A549 (cell line): ENCODE measurements at regions not wholly inside any gene's neighbourhood (a gene's known extent, or its start where the extent isn't known, plus 50 kb on each side); places are given as distances from the start of the nearest gene placed in this dataset.

Experiments
- ATAC-seq, 2 experiments: fragments of 200-7000 bp in 1 of 2; fragments of >200 bp in 1 of 2; cut with Nextera tagmentation in 1 of 2; cut with Tn5 transposase in 1 of 2; 3 replicates each; pipeline versions ENCODE4 v1.8.0 to v1.9.1; 2018 to 2020; ENCODE audit warnings: mild to moderate bottlenecking in 1 of 2, moderate library complexity in 1 of 2
- CTCF ChIA-PET: fragments of 300-600 bp; sonication (Branson Sonifier 250); formaldehyde crosslinking; extraction: SDS; loops from one replicate; lab custom pipeline; 2021; ENCODE audit warnings: antibody characterized with exemption, inconsistent platforms; lab: Yijun Ruan, JAX
- POLR2A ChIA-PET: fragments of 350-600 bp; formaldehyde crosslinking; extraction: SDS; loops from one replicate; lab custom pipeline; 2021; ENCODE audit warnings: antibody characterized with exemption, inconsistent platforms; lab: Yijun Ruan, JAX
- DNase-seq, 2 experiments: peaks; one replicate each; pipeline versions ENCODE4 v3.0.0 to v3.0.0-alpha.2; 2011 to 2016; ENCODE audit warnings: low read depth in 1 of 2, low spot score in 1 of 2
- FAIRE-seq: peaks from 2 replicates; lab custom pipeline; 2011; peaks lifted over from hg19 to GRCh38; lab: Jason Lieb, UNC
- H3K27ac ChIP-seq, 2 experiments: fragments of >200 bp; sonication (Bioruptor Twin); formaldehyde crosslinking; 3 replicates each; pipeline ENCODE4 v1.5.1; 2016 to 2017
- H3K4me1 ChIP-seq: fragments of >200 bp; sonication (Bioruptor Twin); formaldehyde crosslinking; 3 replicates; pipeline ENCODE4 v1.6.1; 2016
- H3K4me2 ChIP-seq: fragments of >200 bp; sonication (Bioruptor Twin); formaldehyde crosslinking; 3 replicates; pipeline ENCODE4 v1.6.1; 2016
- H3K4me3 ChIP-seq: fragments of >200 bp; sonication (Bioruptor Twin); formaldehyde crosslinking; 3 replicates; pipeline ENCODE4 v1.5.1; 2016
- H3K9me3 ChIP-seq: fragments of >200 bp; sonication (Bioruptor Twin); formaldehyde crosslinking; 3 replicates; pipeline ENCODE4 v1.6.1; 2016
- CBX2 ChIP-seq: fragments of 200-600 bp; sonication (generic); IDR thresholded peaks from 2 replicates; pipeline ENCODE4 v1.6.1; 2016; ENCODE audit warnings: low read depth, mild to moderate bottlenecking, borderline replicate concordance
- CHD4 ChIP-seq: fragments of 200-600 bp; sonication (generic); IDR thresholded peaks from 2 replicates; pipeline ENCODE4 v1.6.1; 2016; ENCODE audit warnings: antibody characterized with exemption, mild to moderate bottlenecking, borderline replicate concordance
- EHF ChIP-seq: fragments of 250-450 bp; sonication (Bioruptor Pico); IDR thresholded peaks from 2 replicates; pipeline ENCODE4 v1.5.0; 2020; ENCODE audit warnings: mild to moderate bottlenecking
- ELK1 ChIP-seq: fragments of 150-350 bp; IDR thresholded peaks from 2 replicates; pipeline ENCODE4 v1.6.1; 2014; ENCODE audit warnings: low read depth, mild to moderate bottlenecking, low read length
- ESRRA ChIP-seq: fragments of 150-350 bp; IDR thresholded peaks from 2 replicates; pipeline ENCODE4 v1.6.1; 2014; ENCODE audit warnings: mild to moderate bottlenecking, low read length, borderline replicate concordance
- FOXS1 ChIP-seq: fragments of 250-450 bp; sonication (Bioruptor Pico); IDR thresholded peaks from 2 replicates; pipeline ENCODE4 v1.5.0; 2020; ENCODE audit warnings: mild to moderate bottlenecking, moderate library complexity
- GATA3 ChIP-seq: IDR thresholded peaks from 2 replicates; pipeline ENCODE4 v1.6.1; 2012; ENCODE audit warnings: borderline replicate concordance
- HES2 ChIP-seq: fragments of >200 bp; sonication (Bioruptor Twin); formaldehyde crosslinking; IDR thresholded peaks from 2 replicates; pipeline ENCODE4 v1.6.1; 2016
- HMGXB4 ChIP-seq: fragments of 250-450 bp; sonication (Bioruptor Pico); IDR thresholded peaks from 2 replicates; pipeline ENCODE4 v1.5.0; 2021; ENCODE audit warnings: mild to moderate bottlenecking, moderate library complexity, borderline replicate concordance
- HOXB13 ChIP-seq: fragments of 250-450 bp; sonication (Bioruptor Pico); IDR thresholded peaks from 2 replicates; pipeline ENCODE4 v1.5.0; 2020; ENCODE audit warnings: low read depth, mild to moderate bottlenecking, moderate library complexity
- HOXB5 ChIP-seq: fragments of 250-450 bp; sonication (Bioruptor Pico); IDR thresholded peaks from 2 replicates; pipeline ENCODE4 v1.5.0; 2020; ENCODE audit warnings: mild to moderate bottlenecking, moderate library complexity
- KDM1A ChIP-seq: fragments of 200-600 bp; sonication (generic); IDR thresholded peaks from 2 replicates; pipeline ENCODE4 v1.6.1; 2016; ENCODE audit warnings: low read depth, mild to moderate bottlenecking
- KDM5A ChIP-seq: fragments of 200-600 bp; sonication (generic); IDR thresholded peaks from 2 replicates; pipeline ENCODE4 v1.6.1; 2016; ENCODE audit warnings: antibody characterized with exemption, mild to moderate bottlenecking
- NFE2L2 ChIP-seq: fragments of 150-350 bp; conservative IDR thresholded peaks from 2 replicates; pipeline ENCODE4 v1.6.1; 2014; ENCODE audit warnings: low read length
- NPAS2 ChIP-seq: fragments of 250-450 bp; sonication (Bioruptor Pico); IDR thresholded peaks from 2 replicates; pipeline ENCODE4 v1.8.0; 2022; ENCODE audit warnings: mild to moderate bottlenecking, moderate library complexity, borderline replicate concordance
- RARB ChIP-seq: fragments of 250-450 bp; sonication (Bioruptor Pico); IDR thresholded peaks from 2 replicates; pipeline ENCODE4 v1.8.0; 2021; ENCODE audit warnings: mild to moderate bottlenecking, moderate library complexity
- RCOR1 ChIP-seq: fragments of 150-350 bp; IDR thresholded peaks from 2 replicates; pipeline ENCODE4 v1.6.1; 2014; ENCODE audit warnings: antibody characterized with exemption, low read length, low read depth
- RFX5 ChIP-seq: fragments of 450-650 bp; IDR thresholded peaks from 2 replicates; pipeline ENCODE4 v1.7.1; 2014; ENCODE audit warnings: antibody characterized with exemption, mild to moderate bottlenecking, moderate library complexity
- SMC3 ChIP-seq: fragments of >200 bp; sonication (Bioruptor Twin); formaldehyde crosslinking; IDR thresholded peaks from 3 replicates; pipeline ENCODE4 v1.6.1; 2018; ENCODE audit warnings: inconsistent platforms
- TFCP2L1 ChIP-seq: fragments of 250-450 bp; sonication (Bioruptor Pico); IDR thresholded peaks from 2 replicates; pipeline ENCODE4 v1.5.0; 2021; ENCODE audit warnings: mild to moderate bottlenecking
- USF2 ChIP-seq: fragments of 450-650 bp; IDR thresholded peaks from 2 replicates; pipeline ENCODE4 v1.6.1; 2014; ENCODE audit warnings: antibody characterized with exemption
- ZC3H11A ChIP-seq: fragments of 450-650 bp; IDR thresholded peaks from 2 replicates; pipeline ENCODE4 v1.6.1; 2014; ENCODE audit warnings: antibody characterized with exemption, mild to moderate bottlenecking
- ZFP36 ChIP-seq: fragments of 450-650 bp; IDR thresholded peaks from 2 replicates; pipeline ENCODE4 v1.6.1; 2014; ENCODE audit warnings: borderline replicate concordance; ENCODE audit not compliant: partially characterized antibody
- ZSCAN20 ChIP-seq: fragments of 250-450 bp; sonication (Bioruptor Pico); IDR thresholded peaks from 2 replicates; pipeline ENCODE4 v1.8.0; 2022; ENCODE audit warnings: mild to moderate bottlenecking, moderate library complexity
- WGBS: methylation state at CpG from one replicate; pipeline ENCODE4 v1.1.6; 2017; ENCODE audit errors: missing lambda C conversion rate; 5-methylcytosine and 5-hydroxymethylcytosine counted together

- Histone ChIP-seq H3K4me1 (no peaks in the 10 kb centered on the region), H3K27ac (no peak overlapping the region), H3K4me2 (no peak overlapping the region), H3K4me3 (no peak overlapping the region), H3K9me3 (no peaks in the 10 kb centered on the region)
- WGBS = 0% methylated on average over 3 of the region's 3 CpGs
- FAIRE-seq (no peak), DNase-seq (no peak), ATAC-seq (no peak)
- ChIA-PET POLR2A (no interaction called here), CTCF (no interaction called here)
- no peak for TF ChIP-seq SMC3
- TF ChIP-seq GATA3 = no peak
- no peak for TF ChIP-seq ZC3H11A
- TF ChIP-seq USF2 = no peak
- TF ChIP-seq KDM5A = no peak
- TF ChIP-seq FOXS1 (CRISPR knock-in tag) = no peak
- TF ChIP-seq NPAS2 (CRISPR knock-in tag) = no peak
- TF ChIP-seq CBX2 = no peak
- TF ChIP-seq ZSCAN20 (CRISPR knock-in tag) = no peak
- TF ChIP-seq ELK1 = no peak
- no peak for TF ChIP-seq HMGXB4 (CRISPR knock-in tag)
- no peak for TF ChIP-seq EHF
- TF ChIP-seq KDM1A = no peak
- TF ChIP-seq RARB = no peak
- TF ChIP-seq HOXB13 = no peak
- no peak for TF ChIP-seq CHD4
- no peak for TF ChIP-seq HOXB5 (CRISPR knock-in tag)
- no peak for TF ChIP-seq RCOR1
- TF ChIP-seq RFX5 = no peak
- TF ChIP-seq TFCP2L1 (CRISPR knock-in tag) = no peak
Observed at GRCh38 chrX:139234898-139235297, 295.6 kb upstream of the F9 start.

- CTCF ChIA-PET = no interaction called here
- no peak for FAIRE-seq
- H3K4me1 ChIP-seq = no peaks in the 10 kb centered on the region
- POLR2A ChIA-PET = interaction anchor here (0.6 kb wide), 1 partner anchor 61 kb away, joined by 3 read pairs; no protein-coding TSS in a partner anchor
- TF ChIP-seq HES2 (no peak), SMC3 (no peak), KDM1A (no peak), NFE2L2 (no peak), ESRRA (no peak), ZSCAN20 (CRISPR knock-in tag) (no peak), ZFP36 (no peak)
- no peak overlapping the region for H3K4me2 ChIP-seq
- no peak overlapping the region for H3K27ac ChIP-seq
- 22% methylated on average over 10 of the region's 10 CpGs for WGBS
- H3K9me3 ChIP-seq = no peaks in the 10 kb centered on the region
- no peak overlapping the region for H3K4me3 ChIP-seq
- ATAC-seq = no peak
- no peak for DNase-seq
Observed at GRCh38 chrX:139224953-139225665, 305.4 kb upstream of the F9 start.
